Panc1 (cell line): ENCODE measurements at regions not wholly inside any gene's neighbourhood (a gene's known extent, or its start where the extent isn't known, plus 50 kb on each side); places are given as distances from the start of the nearest gene placed in this dataset.

ENCODE experiments used
- ATAC-seq: fragments of 200-7000 bp; cut with Tn5 transposase; 2 replicates; pipeline ENCODE4 v1.9.1; 2020; ENCODE audit warnings: mild to moderate bottlenecking, moderate library complexity
- BruUV-seq: library from RNA; stranded (reverse); fragments of 400-500 nt; replicated peaks from 2 replicates; lab custom pipeline; 2021; lab: Mats Ljungman, UMichigan
- CTCF ChIA-PET: fragments of 300-600 bp; sonication (Branson Sonifier 250); formaldehyde crosslinking; loops from one replicate; lab custom pipeline; 2022; ENCODE audit warnings: antibody characterized with exemption; lab: Charles Lee
- POLR2A ChIA-PET: fragments of 300-600 bp; sonication (Branson Sonifier 250); formaldehyde crosslinking; loops from one replicate; lab custom pipeline; 2022; ENCODE audit warnings: antibody characterized with exemption; lab: Charles Lee
- DNase-seq: peaks from one replicate; pipeline ENCODE4 v3.0.0-alpha.2; 2010; ENCODE audit warnings: low read depth, low spot score
- H3K27ac ChIP-seq: 2 replicates; pipeline ENCODE4 v1.5.1; 2011; ENCODE audit warnings: mild to moderate bottlenecking, low read length, inconsistent platforms
- H3K27me3 ChIP-seq: fragments of 200-500 bp; sonication (Bioruptor generic); 2 replicates; pipeline ENCODE4 v1.6.0; 2014; ENCODE audit warnings: low read length, inconsistent platforms; ENCODE audit not compliant: control insufficient read depth, insufficient read depth
- H3K36me3 ChIP-seq: fragments of 200-500 bp; sonication (Bioruptor generic); 2 replicates; pipeline ENCODE4 v1.5.1; 2014; ENCODE audit warnings: inconsistent platforms, mild to moderate bottlenecking, low read length, moderate library complexity; ENCODE audit not compliant: control insufficient read depth, insufficient read depth
- H3K4me1 ChIP-seq: 2 replicates; pipeline ENCODE4 v1.5.1; 2011; ENCODE audit warnings: inconsistent platforms, mild to moderate bottlenecking, low read length, moderate library complexity; ENCODE audit not compliant: control insufficient read depth, insufficient read depth
- H3K4me3 ChIP-seq, 2 experiments: 2 replicates each; pipeline ENCODE4 v1.5.1; 2011 to 2012; ENCODE audit warnings: low read depth in 2 of 2, low read length in 2 of 2, mild to moderate bottlenecking in 2 of 2, inconsistent platforms in 1 of 2, moderate library complexity in 1 of 2
- H3K9me3 ChIP-seq: fragments of 200-500 bp; sonication (Bioruptor generic); 2 replicates; pipeline ENCODE4 v1.5.1; 2014; ENCODE audit warnings: low read depth, mild to moderate bottlenecking, inconsistent platforms, low read length, moderate library complexity; ENCODE audit not compliant: control insufficient read depth, insufficient read depth
- CTCF ChIP-seq: fragments of 450-650 bp; IDR thresholded peaks from 2 replicates; pipeline ENCODE4 v1.5.1; 2017; ENCODE audit warnings: mild to moderate bottlenecking
- POLR2AphosphoS5 ChIP-seq: IDR thresholded peaks from 2 replicates; pipeline ENCODE4 v1.6.1; 2012; ENCODE audit warnings: mild to moderate bottlenecking, low read depth, low read length, moderate library complexity
- SIN3A ChIP-seq: IDR thresholded peaks from 2 replicates; pipeline ENCODE4 v1.6.1; 2012; ENCODE audit warnings: low read depth, mild to moderate bottlenecking, low read length, moderate library complexity, borderline replicate concordance; ENCODE audit not compliant: insufficient read depth
- TCF7L2 ChIP-seq: IDR thresholded peaks from 2 replicates; pipeline ENCODE4 v1.6.1; 2011; ENCODE audit warnings: mild to moderate bottlenecking, low read depth, low read length, inconsistent platforms
- in situ Hi-C: cut with HindIII; loops from 2 replicates; pipeline ENCODE4 v1.10.0; 2016; ENCODE audit warnings: low sequenced_read_pairs, low pct_unique_long_range_greater_than_20kb
- intact Hi-C: fragments of 100-400 bp; cut with micrococcal nuclease; formaldehyde crosslinking; loops from one replicate; pipeline ENCODE4 v1.10.0; 2022; ENCODE audit not compliant: unreplicated experiment
- TF ChIP-seq, protein P1 (sequence below), 2 experiments: IDR thresholded peaks; 2 replicates each; pipeline ENCODE4 v1.6.1; 2011 to 2012; ENCODE audit warnings: low read depth in 2 of 2, control low read depth in 1 of 2, low read length in 1 of 2, mild to moderate bottlenecking in 1 of 2, moderate library complexity in 1 of 2; ENCODE audit not compliant: insufficient read depth in 1 of 2

DNA sequence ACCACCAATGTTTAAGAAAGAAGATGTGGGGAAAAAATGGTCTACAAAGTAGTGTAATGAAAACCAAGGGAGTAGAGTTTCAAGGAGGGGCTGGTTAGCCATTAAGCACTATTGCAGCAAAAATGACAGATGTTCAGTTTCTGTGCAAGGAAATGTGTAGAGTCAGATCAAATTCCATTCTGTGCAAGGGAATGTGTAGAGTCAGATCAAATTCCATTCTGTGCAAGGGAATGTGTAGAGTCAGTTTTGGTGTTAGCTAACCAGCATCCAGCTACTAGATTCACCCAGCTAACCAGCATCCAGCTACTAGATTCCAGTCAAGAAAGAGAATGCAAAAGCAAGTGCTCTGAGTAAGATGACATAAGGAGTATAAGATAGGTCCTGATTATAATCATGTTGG lies 208.8 kb downstream of the COX18 start:
- no TSS peak for BruUV-seq
- Histone ChIP-seq H3K36me3 (no peaks in the 10 kb centered on the region), H3K27me3 (no peaks in the 10 kb centered on the region), H3K27ac (no peak overlapping the region), H3K9me3 (no peaks in the 10 kb centered on the region), H3K4me1 (no peaks in the 10 kb centered on the region), H3K4me3 (no peak overlapping the region)
- in situ Hi-C loops: no loop called here
- CTCF ChIA-PET: no interaction called here
- POLR2A ChIA-PET: no interaction called here
- ATAC-seq (no peak), DNase-seq (no peak)
- TF ChIP-seq SIN3A (no peak), POLR2AphosphoS5 (no peak), TCF7L2 (no peak), CTCF (no peak)
- TF ChIP-seq, protein P1, sequence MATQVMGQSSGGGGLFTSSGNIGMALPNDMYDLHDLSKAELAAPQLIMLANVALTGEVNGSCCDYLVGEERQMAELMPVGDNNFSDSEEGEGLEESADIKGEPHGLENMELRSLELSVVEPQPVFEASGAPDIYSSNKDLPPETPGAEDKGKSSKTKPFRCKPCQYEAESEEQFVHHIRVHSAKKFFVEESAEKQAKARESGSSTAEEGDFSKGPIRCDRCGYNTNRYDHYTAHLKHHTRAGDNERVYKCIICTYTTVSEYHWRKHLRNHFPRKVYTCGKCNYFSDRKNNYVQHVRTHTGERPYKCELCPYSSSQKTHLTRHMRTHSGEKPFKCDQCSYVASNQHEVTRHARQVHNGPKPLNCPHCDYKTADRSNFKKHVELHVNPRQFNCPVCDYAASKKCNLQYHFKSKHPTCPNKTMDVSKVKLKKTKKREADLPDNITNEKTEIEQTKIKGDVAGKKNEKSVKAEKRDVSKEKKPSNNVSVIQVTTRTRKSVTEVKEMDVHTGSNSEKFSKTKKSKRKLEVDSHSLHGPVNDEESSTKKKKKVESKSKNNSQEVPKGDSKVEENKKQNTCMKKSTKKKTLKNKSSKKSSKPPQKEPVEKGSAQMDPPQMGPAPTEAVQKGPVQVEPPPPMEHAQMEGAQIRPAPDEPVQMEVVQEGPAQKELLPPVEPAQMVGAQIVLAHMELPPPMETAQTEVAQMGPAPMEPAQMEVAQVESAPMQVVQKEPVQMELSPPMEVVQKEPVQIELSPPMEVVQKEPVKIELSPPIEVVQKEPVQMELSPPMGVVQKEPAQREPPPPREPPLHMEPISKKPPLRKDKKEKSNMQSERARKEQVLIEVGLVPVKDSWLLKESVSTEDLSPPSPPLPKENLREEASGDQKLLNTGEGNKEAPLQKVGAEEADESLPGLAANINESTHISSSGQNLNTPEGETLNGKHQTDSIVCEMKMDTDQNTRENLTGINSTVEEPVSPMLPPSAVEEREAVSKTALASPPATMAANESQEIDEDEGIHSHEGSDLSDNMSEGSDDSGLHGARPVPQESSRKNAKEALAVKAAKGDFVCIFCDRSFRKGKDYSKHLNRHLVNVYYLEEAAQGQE (IDR thresholded peaks at IDR 0.05; ENCODE audit: insufficient read depth in 1 of 2, low read depth in 2 of 2, low read length in 1 of 2): no peak
- intact Hi-C loops: no loop called here

DNA sequence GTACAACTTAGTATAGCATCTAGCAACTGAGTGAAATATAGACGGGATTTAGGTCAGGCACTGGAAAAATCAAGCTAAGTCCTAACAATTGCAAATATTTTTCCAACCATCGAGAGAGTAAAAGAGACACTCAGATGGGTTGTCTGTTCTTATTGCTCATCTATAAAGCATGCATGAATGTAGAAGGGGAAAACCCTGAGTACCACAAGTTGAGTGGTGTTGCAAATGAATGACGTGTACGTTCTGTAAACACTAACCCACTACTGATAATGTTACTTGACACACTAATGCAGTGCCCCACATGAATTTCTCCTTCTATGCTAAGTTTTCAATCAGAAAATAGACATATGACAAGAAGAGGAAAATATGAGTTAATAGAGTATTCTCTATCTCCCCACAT lies 211.2 kb downstream of the COX18 start:
- DNase-seq (no peak), ATAC-seq (no peak)
- CTCF ChIA-PET: no interaction called here
- no peaks in the 10 kb centered on the region for H3K4me1 ChIP-seq
- no peaks in the 10 kb centered on the region for H3K9me3 ChIP-seq
- no peak overlapping the region for H3K4me3 ChIP-seq
- in situ Hi-C loops: no loop called here
- H3K36me3 ChIP-seq: no peaks in the 10 kb centered on the region
- no peak overlapping the region for H3K27ac ChIP-seq
- POLR2A ChIA-PET: no interaction called here
- BruUV-seq: no TSS peak
- TF ChIP-seq POLR2AphosphoS5: no peak
- no peak for TF ChIP-seq CTCF
- no peak for TF ChIP-seq TCF7L2
- TF ChIP-seq, protein P1 (IDR thresholded peaks at IDR 0.05; ENCODE audit: insufficient read depth in 1 of 2, low read depth in 2 of 2, low read length in 1 of 2): no peak
- TF ChIP-seq SIN3A: no peak
- H3K27me3 ChIP-seq: no peaks in the 10 kb centered on the region
- intact Hi-C loops: no loop called here
